HG03432 (cell line): ENCODE measurements at regions not wholly inside any gene's neighbourhood (a gene's known extent, or its start where the extent isn't known, plus 50 kb on each side); places are given as distances from the start of the nearest gene placed in this dataset.
A peak's percentile ranks its signal among the peaks of the same experiment; 100 is the strongest.
"Not testable (repeated sequence)": the region's sequence is repeated elsewhere in the genome, so short reads cannot be mapped to it uniquely, and the experiment has no call there.

Experiments used
- ATAC-seq: cut with Tn5 transposase; IDR thresholded peaks from one replicate; pipeline ENCODE4 v1.9.1; 2021; ENCODE audit warnings: mild to moderate bottlenecking, moderate library complexity; ENCODE audit not compliant: unreplicated experiment

- ATAC-seq, result peak; percentile 84
Measured at GRCh38 chr2:105691947-105692390, 52.7 kb upstream of the NCK2 start.

- ATAC-seq, result no peak
Measured at GRCh38 chr2:105690566-105690965, 54.1 kb upstream of the NCK2 start.

GRCh38 chr2:105689484-105689883, 55.2 kb upstream of the NCK2 start:
- no peak for ATAC-seq

- no peak for ATAC-seq
Measured at GRCh38 chr2:105688946-105689345, 55.8 kb upstream of the NCK2 start.

- no peak for ATAC-seq
Measured at GRCh38 chr2:105686588-105686987, 58.1 kb upstream of the NCK2 start.

GRCh38 chr2:105683011-105683492, 61.7 kb upstream of the NCK2 start:
- ATAC-seq, result no peak

GRCh38 chr2:105682401-105682800, 62.3 kb upstream of the NCK2 start:
- no peak for ATAC-seq

- no peak for ATAC-seq
Measured at GRCh38 chr2:105681927-105682326, 62.8 kb upstream of the NCK2 start.

GRCh38 chr2:105680357-105680756, 64.4 kb upstream of the NCK2 start:
- ATAC-seq, result no peak

- ATAC-seq, result no peak
Measured at GRCh38 chr2:105678346-105678745, 66.4 kb upstream of the NCK2 start.

GRCh38 chr2:105677901-105678300, 66.8 kb upstream of the NCK2 start:
- ATAC-seq, result no peak

- no peak for ATAC-seq
Measured at GRCh38 chr2:105675841-105676240, 68.9 kb upstream of the NCK2 start.

GRCh38 chr2:105674859-105675541, 69.7 kb upstream of the NCK2 start:
- ATAC-seq, result no peak

- ATAC-seq, result no peak
Measured at GRCh38 chr2:105674401-105674800, 70.3 kb upstream of the NCK2 start.

GRCh38 chr2:105671156-105671555, 73.6 kb upstream of the NCK2 start:
- no peak for ATAC-seq

GRCh38 chr2:105669384-105669891, 75.3 kb upstream of the NCK2 start:
- ATAC-seq, result no peak

- ATAC-seq, result no peak
Measured at GRCh38 chr2:105665480-105665879, 79.2 kb upstream of the NCK2 start.

- ATAC-seq, result no peak
Measured at GRCh38 chr2:105660489-105660888, 84.2 kb upstream of the NCK2 start.

GRCh38 chr2:105655723-105656606, 88.7 kb upstream of the NCK2 start:
- not testable (repeated sequence) for ATAC-seq

GRCh38 chr2:105655244-105655643, 89.5 kb upstream of the NCK2 start:
- ATAC-seq, result no peak

- ATAC-seq, result no peak
Measured at GRCh38 chr2:105654474-105655004, 90.2 kb upstream of the NCK2 start.

GRCh38 chr2:105653302-105653701, 91.4 kb upstream of the NCK2 start:
- no peak for ATAC-seq
